Body of pancreas (tissue), 4 donors: ENCODE measurements at regions not wholly inside any gene's neighbourhood (a gene's known extent, or its start where the extent isn't known, plus 50 kb on each side); places are given as distances from the start of the nearest gene placed in this dataset.

ENCODE experiments used
- CTCF ChIP-seq, 7 experiments: fragments of 450-650 bp in 4 of 7; fragments of 200-600 bp in 3 of 7; sonication (generic) in 3 of 7; IDR thresholded peaks; one replicate each; pipeline ENCODE4 v1.5.1; 2016 to 2019; ENCODE audit warnings: antibody characterized with exemption in 7 of 7
- POLR2A ChIP-seq, 3 donors: fragments of 450-650 bp; IDR thresholded peaks; one replicate each; pipeline ENCODE4 v1.6.1; 2016; ENCODE audit warnings: antibody characterized with exemption in 3 of 3, mild to moderate bottlenecking in 2 of 3

DNA sequence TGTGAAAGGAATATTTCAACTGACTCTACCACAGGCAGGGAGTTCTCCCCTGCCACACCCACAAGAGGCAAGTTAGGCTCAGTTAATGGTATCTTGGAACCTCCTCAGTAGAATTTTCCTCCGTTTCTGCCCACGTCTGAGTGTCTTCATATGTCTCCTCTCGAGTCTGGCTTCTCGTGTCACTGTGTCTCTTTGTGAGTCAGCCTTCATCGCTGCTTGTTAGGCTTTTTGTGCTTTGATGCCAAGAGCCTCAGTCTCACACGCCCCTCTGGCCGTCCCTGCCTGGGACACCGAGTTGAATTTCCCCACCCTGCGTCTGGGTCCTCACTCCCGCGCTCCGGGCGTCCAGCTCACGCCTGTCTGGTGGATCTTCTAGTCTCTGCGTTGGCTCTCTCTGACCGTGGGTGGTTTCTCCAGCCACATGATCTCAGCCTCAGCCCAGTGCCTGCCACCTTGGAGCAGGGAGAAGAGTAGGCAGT, 125.7 kb upstream of the GADD45A start:
- TF ChIP-seq POLR2A (IDR thresholded peaks at IDR 0.05) (no peak), CTCF (IDR thresholded peaks at IDR 0.05) (no peak)
